Neural cell (in vitro differentiated cells): ENCODE measurements at regions not wholly inside any gene's neighbourhood (a gene's known extent, or its start where the extent isn't known, plus 50 kb on each side); places are given as distances from the start of the nearest gene placed in this dataset.

Experiments
- H2AFZ ChIP-seq: fragments of 200-600, 300-800 bp; sonication (generic), shearing (Covaris generic); 2 replicates; pipeline ENCODE4 v1.6.0; 2014; ENCODE audit warnings: low read depth, mild to moderate bottlenecking, antibody characterized with exemption, low read length, moderate library complexity
- H3F3A ChIP-seq: fragments of 200-600 bp; shearing (Covaris generic); 2 replicates; pipeline ENCODE4 v1.6.1; 2016; ENCODE audit warnings: mild to moderate bottlenecking, moderate library complexity, mixed read lengths, antibody characterized with exemption, low read length; ENCODE audit not compliant: insufficient read depth, poor library complexity, severe bottlenecking
- H3K27ac ChIP-seq: fragments of 200-600, 300-800 bp; sonication (generic), shearing (Covaris generic); 2 replicates; pipeline ENCODE4 v1.5.1; 2014; ENCODE audit warnings: mild to moderate bottlenecking, low read length, moderate library complexity
- H3K27me3 ChIP-seq: fragments of 300-800, 200-600 bp; sonication (generic), shearing (Covaris generic); 2 replicates; pipeline ENCODE4 v1.6.0; 2014; ENCODE audit warnings: mild to moderate bottlenecking, low read depth, low read length, moderate library complexity; ENCODE audit not compliant: insufficient read depth
- H3K36me3 ChIP-seq: fragments of 300-800, 200-600 bp; sonication (generic), shearing (Covaris generic); 2 replicates; pipeline ENCODE4 v1.5.1; 2014; ENCODE audit warnings: mild to moderate bottlenecking, antibody characterized with exemption, low read length, moderate library complexity; ENCODE audit not compliant: insufficient read depth
- H3K4me2 ChIP-seq: fragments of 300-800, 200-600 bp; sonication (generic), shearing (Covaris generic); 2 replicates; pipeline ENCODE4 v1.6.0; 2014; ENCODE audit warnings: mild to moderate bottlenecking, low read length
- H3K4me3 ChIP-seq: fragments of 300-800, 200-600 bp; sonication (generic), shearing (Covaris generic); 2 replicates; pipeline ENCODE4 v1.5.1; 2014; ENCODE audit warnings: mild to moderate bottlenecking, low read length, moderate library complexity
- H3K79me2 ChIP-seq: fragments of 200-600 bp; shearing (Covaris generic); replicated peaks from 2 replicates; pipeline ENCODE4 v1.6.0; 2014; ENCODE audit warnings: mild to moderate bottlenecking, low read length, moderate library complexity; ENCODE audit not compliant: insufficient read depth
- H3K9ac ChIP-seq: fragments of 300-800, 200-600 bp; sonication (generic), shearing (Covaris generic); 2 replicates; pipeline ENCODE4 v1.6.1; 2016; ENCODE audit warnings: mild to moderate bottlenecking, low read length, mixed read lengths
- H3K9me2 ChIP-seq: fragments of 200-600 bp; shearing (Covaris generic); 2 replicates; pipeline ENCODE4 v1.6.1; 2016; ENCODE audit warnings: mild to moderate bottlenecking, low read length, mixed read lengths; ENCODE audit not compliant: insufficient read depth
- H3K9me3 ChIP-seq: fragments of 200-600, 300-800 bp; sonication (generic), shearing (Covaris generic); 2 replicates; pipeline ENCODE4 v1.6.1; 2016; ENCODE audit warnings: mild to moderate bottlenecking, mixed run types, low read length, moderate library complexity, mixed read lengths
- H4K20me1 ChIP-seq: fragments of 200-600 bp; shearing (Covaris generic); 2 replicates; pipeline ENCODE4 v1.6.1; 2016; ENCODE audit warnings: mild to moderate bottlenecking, mixed run types; ENCODE audit not compliant: insufficient read depth
- CTCF ChIP-seq: fragments of 450-650 bp; IDR thresholded peaks from 2 replicates; pipeline ENCODE4 v1.5.1; 2014; ENCODE audit warnings: antibody characterized with exemption, mild to moderate bottlenecking, moderate library complexity; ENCODE audit not compliant: poor library complexity, severe bottlenecking
- EP300 ChIP-seq: fragments of 450-650 bp; conservative IDR thresholded peaks from 2 replicates; pipeline ENCODE4 v1.6.1; 2014; ENCODE audit warnings: antibody characterized with exemption, mild to moderate bottlenecking, moderate library complexity; ENCODE audit not compliant: poor library complexity, severe bottlenecking
- MXI1 ChIP-seq: fragments of 450-650 bp; conservative IDR thresholded peaks from 2 replicates; pipeline ENCODE4 v1.6.1; 2014; ENCODE audit warnings: antibody characterized with exemption, mild to moderate bottlenecking; ENCODE audit not compliant: poor library complexity, severe bottlenecking
- POLR2AphosphoS5 ChIP-seq: IDR thresholded peaks from 2 replicates; pipeline ENCODE4 v1.6.1; 2012
- RAD21 ChIP-seq: fragments of 450-650 bp; conservative IDR thresholded peaks from 2 replicates; pipeline ENCODE4 v1.6.1; 2014; ENCODE audit warnings: antibody characterized with exemption, mild to moderate bottlenecking, moderate library complexity
- SMC3 ChIP-seq: fragments of 450-650 bp; conservative IDR thresholded peaks from 2 replicates; pipeline ENCODE4 v1.6.1; 2014; ENCODE audit warnings: antibody characterized with exemption, mild to moderate bottlenecking, moderate library complexity; ENCODE audit not compliant: poor library complexity
- TAF1 ChIP-seq: IDR thresholded peaks from 2 replicates; pipeline ENCODE4 v1.6.1; 2012; ENCODE audit warnings: low read depth
- TF ChIP-seq, protein P1 (sequence below): IDR thresholded peaks from 2 replicates; pipeline ENCODE4 v1.6.1; 2012; ENCODE audit warnings: borderline replicate concordance

GRCh38 chr4:163217505-163217904 lies 50.8 kb upstream of the NAF1 start:
- Histone ChIP-seq H3K27me3 (no peaks in the 10 kb centered on the region), H2AFZ (no peak overlapping the region), H3K9me2 (no peaks in the 10 kb centered on the region), H3F3A (no peaks in the 10 kb centered on the region), H3K79me2 (no peaks in the 10 kb centered on the region), H3K4me2 (no peak overlapping the region), H4K20me1 (no peaks in the 10 kb centered on the region), H3K36me3 (no peaks in the 10 kb centered on the region), H3K9ac (no peak overlapping the region), H3K9me3 (no peaks in the 10 kb centered on the region), H3K4me3 (no peak overlapping the region), H3K27ac (no peak overlapping the region)
- TF ChIP-seq TAF1: no peak
- TF ChIP-seq EP300: no peak
- no peak for TF ChIP-seq SMC3
- no peak for TF ChIP-seq POLR2AphosphoS5
- no peak for TF ChIP-seq MXI1
- TF ChIP-seq, protein P1, sequence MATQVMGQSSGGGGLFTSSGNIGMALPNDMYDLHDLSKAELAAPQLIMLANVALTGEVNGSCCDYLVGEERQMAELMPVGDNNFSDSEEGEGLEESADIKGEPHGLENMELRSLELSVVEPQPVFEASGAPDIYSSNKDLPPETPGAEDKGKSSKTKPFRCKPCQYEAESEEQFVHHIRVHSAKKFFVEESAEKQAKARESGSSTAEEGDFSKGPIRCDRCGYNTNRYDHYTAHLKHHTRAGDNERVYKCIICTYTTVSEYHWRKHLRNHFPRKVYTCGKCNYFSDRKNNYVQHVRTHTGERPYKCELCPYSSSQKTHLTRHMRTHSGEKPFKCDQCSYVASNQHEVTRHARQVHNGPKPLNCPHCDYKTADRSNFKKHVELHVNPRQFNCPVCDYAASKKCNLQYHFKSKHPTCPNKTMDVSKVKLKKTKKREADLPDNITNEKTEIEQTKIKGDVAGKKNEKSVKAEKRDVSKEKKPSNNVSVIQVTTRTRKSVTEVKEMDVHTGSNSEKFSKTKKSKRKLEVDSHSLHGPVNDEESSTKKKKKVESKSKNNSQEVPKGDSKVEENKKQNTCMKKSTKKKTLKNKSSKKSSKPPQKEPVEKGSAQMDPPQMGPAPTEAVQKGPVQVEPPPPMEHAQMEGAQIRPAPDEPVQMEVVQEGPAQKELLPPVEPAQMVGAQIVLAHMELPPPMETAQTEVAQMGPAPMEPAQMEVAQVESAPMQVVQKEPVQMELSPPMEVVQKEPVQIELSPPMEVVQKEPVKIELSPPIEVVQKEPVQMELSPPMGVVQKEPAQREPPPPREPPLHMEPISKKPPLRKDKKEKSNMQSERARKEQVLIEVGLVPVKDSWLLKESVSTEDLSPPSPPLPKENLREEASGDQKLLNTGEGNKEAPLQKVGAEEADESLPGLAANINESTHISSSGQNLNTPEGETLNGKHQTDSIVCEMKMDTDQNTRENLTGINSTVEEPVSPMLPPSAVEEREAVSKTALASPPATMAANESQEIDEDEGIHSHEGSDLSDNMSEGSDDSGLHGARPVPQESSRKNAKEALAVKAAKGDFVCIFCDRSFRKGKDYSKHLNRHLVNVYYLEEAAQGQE: no peak
- TF ChIP-seq RAD21: no peak
- TF ChIP-seq CTCF: no peak
